AG04450 (cell line): ENCODE measurements at regions not wholly inside any gene's neighbourhood (a gene's known extent, or its start where the extent isn't known, plus 50 kb on each side); places are given as distances from the start of the nearest gene placed in this dataset.
A peak's percentile ranks its signal among the peaks of the same experiment; 100 is the strongest.

Experiments used
- CTCF ChIA-PET: fragments of 300-600, 350-600 bp; formaldehyde crosslinking; extraction: SDS; loops from one replicate; lab custom pipeline; 2022; ENCODE audit warnings: antibody characterized with exemption, inconsistent platforms; lab: Charles Lee
- POLR2A ChIA-PET: fragments of 350-600 bp; formaldehyde crosslinking; extraction: SDS; loops from one replicate; lab custom pipeline; 2021; ENCODE audit warnings: antibody characterized with exemption, inconsistent platforms; lab: Yijun Ruan, JAX
- DNase-seq: peaks from one replicate; pipeline ENCODE4 v3.0.0-alpha.2; 2011; ENCODE audit warnings: low read depth, low spot score
- H3K27ac ChIP-seq: one replicate; pipeline ENCODE4 v1.5.1; 2012; ENCODE audit warnings: low read depth, low read length, control low read depth
- H3K27me3 ChIP-seq: one replicate; pipeline ENCODE4 v1.6.0; 2012; ENCODE audit warnings: low read length; ENCODE audit not compliant: control insufficient read depth, insufficient read depth
- H3K4me3 ChIP-seq: 2 replicates; pipeline ENCODE4 v1.5.1; 2011; ENCODE audit warnings: mild to moderate bottlenecking, low read depth, low read length, control low read depth
- H3K9me3 ChIP-seq: 2 replicates; pipeline ENCODE4 v1.5.1; 2012; ENCODE audit warnings: low read length; ENCODE audit not compliant: control insufficient read depth, insufficient read depth
- CTCF ChIP-seq: IDR thresholded peaks from 2 replicates; pipeline ENCODE4 v1.5.1; 2011; ENCODE audit warnings: low read depth, low read length, control low read depth, inconsistent platforms

DNA sequence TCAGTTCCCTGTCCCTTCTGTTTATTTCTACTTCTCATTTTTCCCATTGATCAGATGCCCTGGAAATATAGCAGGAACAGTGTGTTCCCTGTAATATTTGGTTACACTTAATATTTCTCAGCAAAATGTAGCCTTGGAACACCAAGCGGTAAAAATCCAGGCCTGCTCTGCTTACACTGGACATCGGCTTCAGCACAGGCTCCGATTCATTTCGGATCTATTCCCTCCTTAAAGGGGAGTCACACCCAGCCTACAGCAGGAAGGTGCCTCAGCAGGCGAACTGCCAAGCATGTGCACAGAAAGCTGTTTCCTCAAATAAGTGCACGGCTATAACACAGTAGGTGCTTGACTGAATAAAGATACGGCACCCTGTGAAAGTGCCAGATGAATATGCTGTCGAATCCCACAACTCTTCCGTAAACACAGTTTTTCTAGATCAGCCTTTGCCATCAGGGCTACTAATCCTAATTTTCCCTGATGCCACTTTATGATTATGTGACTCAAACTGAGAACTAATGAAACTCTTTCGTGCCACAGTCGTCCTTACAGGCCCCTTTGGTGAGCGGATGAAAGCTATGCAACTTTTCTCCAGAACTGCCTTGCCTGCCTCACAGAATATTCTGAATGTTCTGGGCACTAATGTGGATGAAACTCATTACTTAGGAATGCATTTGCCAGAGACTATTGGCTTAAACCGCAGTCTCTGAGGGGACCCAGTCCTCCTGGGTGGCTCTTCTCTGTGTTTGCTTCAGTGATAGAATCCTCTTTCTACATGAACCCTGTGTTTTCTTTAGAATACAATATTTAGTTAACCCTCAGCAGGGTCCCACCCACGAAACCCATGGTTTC is 275.5 kb upstream of the RUNX1 start:
- DNase-seq: no peak
- ChIA-PET CTCF (no interaction called here), POLR2A (interaction anchor here (0.5 kb wide), 1 partner anchor 225 kb away, joined by 3 read pairs; no protein-coding TSS in a partner anchor)
- TF ChIP-seq CTCF: no peak
- H3K27ac ChIP-seq: peak overlapping the region; percentile 39
- no peaks in the 10 kb centered on the region for H3K27me3 ChIP-seq
- no peak overlapping the region for H3K4me3 ChIP-seq
- H3K9me3 ChIP-seq: no peaks in the 10 kb centered on the region

- no peaks in the 10 kb centered on the region for H3K27me3 ChIP-seq
- POLR2A ChIA-PET: interaction anchor here (0.5 kb wide), 1 partner anchor 224 kb away, joined by 3 read pairs; no protein-coding TSS in a partner anchor
- H3K27ac ChIP-seq: no peak overlapping the region
- no peak for TF ChIP-seq CTCF
- H3K9me3 ChIP-seq: no peaks in the 10 kb centered on the region
- no peak for DNase-seq
- CTCF ChIA-PET: no interaction called here
- no peak overlapping the region for H3K4me3 ChIP-seq
Observed at GRCh38 chr21:35323947-35324346, 274.8 kb upstream of the RUNX1 start.

GRCh38 chr21:35321322-35322200 is 272.5 kb upstream of the RUNX1 start:
- no peak for TF ChIP-seq CTCF
- ChIA-PET CTCF (no interaction called here), POLR2A (no interaction called here)
- no peak overlapping the region for H3K4me3 ChIP-seq
- no peak for DNase-seq
- H3K9me3 ChIP-seq: no peaks in the 10 kb centered on the region
- no peak overlapping the region for H3K27ac ChIP-seq
- H3K27me3 ChIP-seq: no peaks in the 10 kb centered on the region

GRCh38 chr21:35319684-35320283 is 270.7 kb upstream of the RUNX1 start:
- no peak overlapping the region for H3K4me3 ChIP-seq
- CTCF ChIA-PET: no interaction called here
- no peaks in the 10 kb centered on the region for H3K27me3 ChIP-seq
- no peak for TF ChIP-seq CTCF
- POLR2A ChIA-PET: no interaction called here
- H3K9me3 ChIP-seq: no peaks in the 10 kb centered on the region
- H3K27ac ChIP-seq: no peak overlapping the region
- no peak for DNase-seq
